ENCODE measurements at regions not wholly inside any gene's neighbourhood (a gene's known extent, or its start where the extent isn't known, plus 50 kb on each side); places are given as distances from the start of the nearest gene placed in this dataset.

GRCh38 chr2:883260-883802 lies 67.3 kb upstream of the SNTG2 start:
- H3K27ac ChIP-seq = no peak overlapping the region
- peaks cover 4% of the 10 kb centered on the region for H3K27me3 ChIP-seq (replicated peaks; ENCODE audit: insufficient read depth)
- no peak overlapping the region for H3K4me3 ChIP-seq
- no peaks in the 10 kb centered on the region for H3K36me3 ChIP-seq
- 22% methylated on average over 14 of the region's 14 CpGs for WGBS
- TF ChIP-seq CTCF (IDR thresholded peaks at IDR 0.05) (no peak), POLR2A (IDR thresholded peaks at IDR 0.05) (no peak), POLR2AphosphoS5 (IDR thresholded peaks at IDR 0.05) (no peak)
- no peaks in the 10 kb centered on the region for H3K9me3 ChIP-seq
- H3K4me1 ChIP-seq (replicated peaks) = no peaks in the 10 kb centered on the region
- DNase-seq (ENCODE audit: low spot score) = no peak
- intact Hi-C loops (cut with DNase I) = no loop called here

GRCh38 chr2:881204-881918 lies 69.3 kb upstream of the SNTG2 start:
- DNase-seq (ENCODE audit: low spot score) = no peak
- H3K4me1 ChIP-seq (replicated peaks) = no peaks in the 10 kb centered on the region
- H3K36me3 ChIP-seq = no peaks in the 10 kb centered on the region
- H3K4me3 ChIP-seq = no peak overlapping the region
- no peak overlapping the region for H3K27ac ChIP-seq
- H3K9me3 ChIP-seq = no peaks in the 10 kb centered on the region
- 80% methylated on average over 11 of the region's 11 CpGs for WGBS
- intact Hi-C loops (cut with DNase I) = no loop called here
- no peak for TF ChIP-seq POLR2A (IDR thresholded peaks at IDR 0.05)
- no peak for TF ChIP-seq CTCF (IDR thresholded peaks at IDR 0.05)
- TF ChIP-seq POLR2AphosphoS5 (IDR thresholded peaks at IDR 0.05) = no peak
- H3K27me3 ChIP-seq (replicated peaks; ENCODE audit: insufficient read depth) = peaks cover 4% of the 10 kb centered on the region

GRCh38 chr2:880201-880970 lies 70.3 kb upstream of the SNTG2 start:
- H3K9me3 ChIP-seq = no peaks in the 10 kb centered on the region
- no peak overlapping the region for H3K4me3 ChIP-seq
- intact Hi-C loops (cut with DNase I) = no loop called here
- H3K27ac ChIP-seq = no peak overlapping the region
- 81% methylated on average over 29 of the region's 29 CpGs for WGBS
- no peaks in the 10 kb centered on the region for H3K4me1 ChIP-seq (replicated peaks)
- no peak for TF ChIP-seq CTCF (IDR thresholded peaks at IDR 0.05)
- TF ChIP-seq POLR2AphosphoS5 (IDR thresholded peaks at IDR 0.05) = no peak
- no peak for TF ChIP-seq POLR2A (IDR thresholded peaks at IDR 0.05)
- H3K36me3 ChIP-seq = no peaks in the 10 kb centered on the region
- H3K27me3 ChIP-seq (replicated peaks; ENCODE audit: insufficient read depth) = peaks cover 4% of the 10 kb centered on the region
- DNase-seq (ENCODE audit: low spot score) = no peak

- 92% methylated on average over 16 of the region's 16 CpGs for WGBS
- Histone ChIP-seq H3K4me1 (replicated peaks) (no peaks in the 10 kb centered on the region), H3K27ac (no peak overlapping the region), H3K36me3 (no peaks in the 10 kb centered on the region), H3K4me3 (no peak overlapping the region), H3K27me3 (replicated peaks; ENCODE audit: insufficient read depth) (peaks cover 4% of the 10 kb centered on the region), H3K9me3 (no peaks in the 10 kb centered on the region)
- no peak for TF ChIP-seq CTCF (IDR thresholded peaks at IDR 0.05)
- no peak for TF ChIP-seq POLR2AphosphoS5 (IDR thresholded peaks at IDR 0.05)
- TF ChIP-seq POLR2A (IDR thresholded peaks at IDR 0.05) = no peak
- no peak for DNase-seq (ENCODE audit: low spot score)
- intact Hi-C loops (cut with DNase I) = no loop called here
These were observed 71.1 kb upstream of the SNTG2 start for GRCh38 chr2:879540-879939.

Measured in prostate gland (tissue), 2 donors.